Peyer's patch (tissue), 4 donors: ENCODE measurements at regions not wholly inside any gene's neighbourhood (a gene's known extent, or its start where the extent isn't known, plus 50 kb on each side); places are given as distances from the start of the nearest gene placed in this dataset.
"Not testable (repeated sequence)": the region's sequence is repeated elsewhere in the genome, so short reads cannot be mapped to it uniquely, and the experiment has no call there.

Source experiments
- DNase-seq, 3 donors: peaks; one replicate each; pipeline ENCODE4 v3.0.0-alpha.2; 2017 to 2019
- H3K27ac ChIP-seq, 4 donors: fragments of 200-600 bp; sonication (generic); one replicate each; pipeline ENCODE4 v1.5.1; 2016 to 2019
- H3K27me3 ChIP-seq, 2 donors: fragments of 200-600 bp; sonication (generic); one replicate each; pipeline ENCODE4 v1.5.1; 2019
- H3K36me3 ChIP-seq, 3 donors: fragments of 200-600 bp; sonication (generic); one replicate each; pipeline ENCODE4 v1.5.1; 2016 to 2019
- H3K4me1 ChIP-seq, 4 donors: fragments of 200-600 bp; sonication (generic); one replicate each; pipeline ENCODE4 v1.5.1; 2016 to 2019
- H3K4me3 ChIP-seq, 4 donors: fragments of 200-600 bp; sonication (generic); 1 replicate in 3 of 4; 2 replicates in 1 of 4; pipeline ENCODE4 v1.5.1; 2016 to 2019; ENCODE audit warnings: mild to moderate bottlenecking in 1 of 4
- H3K9me3 ChIP-seq, 4 donors: fragments of 200-600 bp; sonication (generic); one replicate each; pipeline ENCODE4 v1.5.1; 2016 to 2019; ENCODE audit warnings: mild to moderate bottlenecking in 1 of 4
- POLR2A ChIP-seq, 2 donors: fragments of 450-650 bp; IDR thresholded peaks; one replicate each; pipeline ENCODE4 v1.5.1; 2017; ENCODE audit warnings: antibody characterized with exemption in 2 of 2, mild to moderate bottlenecking in 2 of 2, moderate library complexity in 2 of 2
- TF ChIP-seq, protein P1 (sequence below), 6 experiments: fragments of 450-650 bp in 4 of 6; fragments of 200-600 bp in 2 of 6; sonication (generic) in 1 of 6; IDR thresholded peaks; one replicate each; pipeline ENCODE4 v1.5.1; 2017 to 2019; ENCODE audit warnings: antibody characterized with exemption in 6 of 6, mild to moderate bottlenecking in 3 of 6, moderate library complexity in 1 of 6

DNA sequence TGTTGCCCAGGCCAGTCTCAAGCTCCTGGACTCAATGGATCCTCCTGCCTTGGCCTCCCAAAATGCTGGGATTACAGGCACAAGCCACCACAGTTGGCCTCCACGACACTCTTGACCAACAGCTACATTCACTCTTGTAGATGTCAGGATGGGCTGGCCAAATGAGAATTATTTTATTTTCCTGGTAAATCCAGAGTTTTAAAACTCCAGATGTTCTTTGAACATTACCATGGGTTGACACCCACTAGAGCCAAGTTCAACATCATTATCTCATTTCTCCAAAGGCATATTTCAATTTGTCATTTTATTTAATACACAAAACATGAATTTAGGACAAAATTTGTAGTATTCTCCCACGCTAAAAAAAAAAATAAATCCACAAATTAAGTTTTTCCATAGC lies 56.5 kb upstream of the FOXN3 start:
- Histone ChIP-seq H3K9me3 (no peaks in the 10 kb centered on the region), H3K4me1 (peaks cover 0 to 17% (median 0%) of the 10 kb centered on the region in 4 donors), H3K36me3 (no peaks in the 10 kb centered on the region)

DNA sequence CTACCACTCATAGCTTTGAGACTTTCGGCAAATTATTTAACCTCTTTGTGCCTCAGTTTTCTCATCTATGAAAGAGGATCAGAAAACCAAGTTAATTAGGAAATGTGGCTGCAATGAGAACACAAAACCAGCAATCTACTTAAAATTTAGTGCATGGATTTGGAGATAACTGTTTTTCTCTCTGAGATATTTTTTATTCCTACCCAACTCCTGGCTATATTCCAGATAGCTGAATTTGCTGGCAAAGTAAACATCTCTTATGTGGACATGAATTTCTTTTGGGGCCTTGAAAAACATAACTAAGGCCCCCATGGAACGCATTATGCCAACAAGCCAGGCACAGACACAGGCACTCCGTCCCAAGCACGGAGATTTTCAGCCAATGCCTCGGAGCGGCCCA lies 53.4 kb upstream of the FOXN3 start:
- H3K4me1 ChIP-seq = peaks cover 0 to 12% (median 0%) of the 10 kb centered on the region in 4 donors
- H3K9me3 ChIP-seq = no peaks in the 10 kb centered on the region
- no peak for TF ChIP-seq POLR2A (IDR thresholded peaks at IDR 0.05)
- TF ChIP-seq, protein P1, sequence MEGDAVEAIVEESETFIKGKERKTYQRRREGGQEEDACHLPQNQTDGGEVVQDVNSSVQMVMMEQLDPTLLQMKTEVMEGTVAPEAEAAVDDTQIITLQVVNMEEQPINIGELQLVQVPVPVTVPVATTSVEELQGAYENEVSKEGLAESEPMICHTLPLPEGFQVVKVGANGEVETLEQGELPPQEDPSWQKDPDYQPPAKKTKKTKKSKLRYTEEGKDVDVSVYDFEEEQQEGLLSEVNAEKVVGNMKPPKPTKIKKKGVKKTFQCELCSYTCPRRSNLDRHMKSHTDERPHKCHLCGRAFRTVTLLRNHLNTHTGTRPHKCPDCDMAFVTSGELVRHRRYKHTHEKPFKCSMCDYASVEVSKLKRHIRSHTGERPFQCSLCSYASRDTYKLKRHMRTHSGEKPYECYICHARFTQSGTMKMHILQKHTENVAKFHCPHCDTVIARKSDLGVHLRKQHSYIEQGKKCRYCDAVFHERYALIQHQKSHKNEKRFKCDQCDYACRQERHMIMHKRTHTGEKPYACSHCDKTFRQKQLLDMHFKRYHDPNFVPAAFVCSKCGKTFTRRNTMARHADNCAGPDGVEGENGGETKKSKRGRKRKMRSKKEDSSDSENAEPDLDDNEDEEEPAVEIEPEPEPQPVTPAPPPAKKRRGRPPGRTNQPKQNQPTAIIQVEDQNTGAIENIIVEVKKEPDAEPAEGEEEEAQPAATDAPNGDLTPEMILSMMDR (IDR thresholded peaks at IDR 0.05) = no peak
- H3K36me3 ChIP-seq = no peaks in the 10 kb centered on the region
- no peak for DNase-seq
- H3K4me3 ChIP-seq = no peak overlapping the region
- H3K27ac ChIP-seq = no peak overlapping the region
- H3K27me3 ChIP-seq = no peaks in the 10 kb centered on the region

More for the DNA sequence above, 56.5 kb upstream of the FOXN3 start:
- DNase-seq = no peak
- Histone ChIP-seq H3K27ac (no peak overlapping the region), H3K27me3 (no peaks in the 10 kb centered on the region), H3K4me3 (no peak overlapping the region)
- TF ChIP-seq, protein P1 (IDR thresholded peaks at IDR 0.05) = no peak
- no peak for TF ChIP-seq POLR2A (IDR thresholded peaks at IDR 0.05)

DNA sequence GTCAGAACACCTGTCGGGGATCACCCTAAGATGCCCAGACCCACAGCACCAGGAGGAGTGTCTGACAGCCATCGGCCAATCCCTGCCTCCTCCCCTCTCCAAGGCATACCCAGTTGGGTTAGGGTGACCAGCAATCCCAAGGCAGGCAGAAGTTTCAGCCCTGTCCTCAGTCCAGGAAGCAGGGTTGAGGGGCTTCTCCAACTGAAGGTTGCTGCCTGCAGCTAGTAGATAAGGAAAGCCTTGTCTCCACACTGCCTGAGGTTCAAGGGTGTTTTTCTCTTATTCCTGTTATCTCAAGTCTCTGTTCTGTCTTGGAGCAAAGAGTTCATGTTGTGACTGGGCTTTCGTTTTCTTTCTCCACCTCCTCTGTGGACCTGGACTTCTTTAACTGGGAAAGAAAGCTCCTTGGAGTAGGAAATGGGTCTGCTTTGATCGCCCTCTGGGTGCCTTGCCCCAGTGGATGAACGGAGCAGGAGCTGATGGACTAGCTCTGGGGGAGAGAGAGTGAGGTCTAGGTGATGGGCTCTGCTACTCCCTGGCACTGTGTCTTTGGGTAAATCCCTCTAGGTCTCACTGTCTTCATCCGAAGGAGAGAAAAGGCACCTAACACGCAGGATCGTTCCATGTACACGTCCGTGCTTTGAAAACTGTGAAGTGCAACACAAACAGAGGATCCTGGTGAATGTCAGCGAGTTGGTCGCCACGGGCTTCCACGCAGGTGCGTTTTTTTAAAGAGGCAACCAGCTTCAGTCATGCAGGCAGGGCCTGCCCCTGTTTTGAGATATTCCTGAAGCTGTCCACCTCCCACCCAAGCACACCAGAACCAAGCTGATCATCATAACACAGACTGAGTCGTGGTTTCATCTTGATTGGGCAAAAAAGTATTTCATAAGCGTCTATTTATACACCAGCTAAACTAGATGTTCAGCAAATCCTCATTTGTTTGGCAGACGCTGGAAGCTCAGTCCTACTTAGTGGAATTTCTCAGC lies 52.5 kb upstream of the FOXN3 start:
- Histone ChIP-seq H3K4me1 (peaks cover 0 to 12% (median 0%) of the 10 kb centered on the region in 4 donors), H3K9me3 (no peaks in the 10 kb centered on the region), H3K4me3 (no peak overlapping the region), H3K36me3 (no peaks in the 10 kb centered on the region), H3K27ac (no peak overlapping the region), H3K27me3 (no peaks in the 10 kb centered on the region)
- TF ChIP-seq POLR2A (IDR thresholded peaks at IDR 0.05) = no peak
- TF ChIP-seq, protein P1 (IDR thresholded peaks at IDR 0.05) = no peak
- DNase-seq = no peak

- Histone ChIP-seq H3K27ac (no peak overlapping the region), H3K36me3 (no peaks in the 10 kb centered on the region), H3K4me3 (no peak overlapping the region), H3K4me1 (peaks cover 0 to 12% (median 0%) of the 10 kb centered on the region in 4 donors), H3K27me3 (no peaks in the 10 kb centered on the region), H3K9me3 (no peaks in the 10 kb centered on the region)
- TF ChIP-seq, protein P1 (IDR thresholded peaks at IDR 0.05) = no peak
- TF ChIP-seq POLR2A (IDR thresholded peaks at IDR 0.05) = no peak
- DNase-seq = no peak
Observed at GRCh38 chr14:89468566-89468965, 51.5 kb upstream of the FOXN3 start.

GRCh38 chr14:89468030-89468429 lies 51.0 kb upstream of the FOXN3 start:
- not testable (repeated sequence) for DNase-seq

DNA sequence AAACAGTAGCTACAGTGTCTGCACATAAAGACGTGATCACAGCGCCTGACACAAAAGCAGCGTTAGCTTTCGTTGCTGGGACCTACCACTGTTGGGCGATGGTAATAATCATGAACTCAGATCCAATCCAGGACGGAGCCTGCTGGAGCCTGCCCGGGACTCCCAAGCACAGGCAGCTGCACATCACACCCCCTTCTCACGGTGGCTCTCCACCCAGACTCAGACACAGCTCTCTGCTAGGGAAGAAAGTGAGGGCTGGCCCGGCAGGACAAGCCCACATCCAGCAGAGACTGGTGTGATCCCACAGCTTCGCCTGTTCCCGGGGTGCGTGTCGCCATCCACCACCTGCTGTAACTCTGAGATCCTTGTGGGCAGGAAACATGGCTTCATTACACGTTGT lies 49.9 kb upstream of the FOXN3 start:
- no peaks in the 10 kb centered on the region for H3K9me3 ChIP-seq
- DNase-seq = no peak
- TF ChIP-seq, protein P1 (IDR thresholded peaks at IDR 0.05) = no peak
- no peak for TF ChIP-seq POLR2A (IDR thresholded peaks at IDR 0.05)

More at GRCh38 chr14:89468030-89468429, 51.0 kb upstream of the FOXN3 start:
- H3K27ac ChIP-seq, H3K9me3 ChIP-seq, H3K27me3 ChIP-seq, H3K36me3 ChIP-seq, H3K4me3 ChIP-seq: not testable (repeated sequence)
- H3K4me1 ChIP-seq = peaks cover 0 to 12% (median 0%) of the 10 kb centered on the region in 4 donors

More for the DNA sequence above, 49.9 kb upstream of the FOXN3 start:
- Histone ChIP-seq H3K4me1 (peaks cover 0 to 12% (median 0%) of the 10 kb centered on the region in 4 donors), H3K4me3 (no peak overlapping the region), H3K36me3 (no peaks in the 10 kb centered on the region), H3K27ac (no peak overlapping the region), H3K27me3 (no peaks in the 10 kb centered on the region)
